ENCODE measurements at regions not wholly inside any gene's neighbourhood (a gene's known extent, or its start where the extent isn't known, plus 50 kb on each side); places are given as distances from the start of the nearest gene placed in this dataset.

- TF ChIP-seq ZNF518A (tag by site-specific recombination; conservative IDR thresholded peaks at IDR 0.05; ENCODE audit: low read depth) (no peak), ZNF639 (tag by site-specific recombination; IDR thresholded peaks at IDR 0.05) (no peak)
These were observed 412.7 kb upstream of the SORCS1 start (continued) for GRCh38 chr10:107577221-107577620.

GRCh38 chr10:107576746-107577145 lies 412.2 kb upstream of the SORCS1 start:
- CTCF ChIA-PET: no interaction called here
- no peaks in the 10 kb centered on the region for H3K36me3 ChIP-seq (ENCODE audit: control insufficient read depth in 2 of 2, insufficient read depth in 1 of 2, low read length in 2 of 2)
- H3K4me1 ChIP-seq (ENCODE audit: control insufficient read depth, insufficient read depth, low read length): no peaks in the 10 kb centered on the region
- POLR2A ChIA-PET: no interaction called here
- H3K9me3 ChIP-seq (ENCODE audit: control insufficient read depth, insufficient read depth, low read depth, low read length): no peaks in the 10 kb centered on the region
- no peak overlapping the region for H3K4me3 ChIP-seq (ENCODE audit: low read depth, low read length)
- no peak overlapping the region for H3K27ac ChIP-seq (ENCODE audit: extremely low read depth, low read depth, low read length)
- TF ChIP-seq, protein P1, sequence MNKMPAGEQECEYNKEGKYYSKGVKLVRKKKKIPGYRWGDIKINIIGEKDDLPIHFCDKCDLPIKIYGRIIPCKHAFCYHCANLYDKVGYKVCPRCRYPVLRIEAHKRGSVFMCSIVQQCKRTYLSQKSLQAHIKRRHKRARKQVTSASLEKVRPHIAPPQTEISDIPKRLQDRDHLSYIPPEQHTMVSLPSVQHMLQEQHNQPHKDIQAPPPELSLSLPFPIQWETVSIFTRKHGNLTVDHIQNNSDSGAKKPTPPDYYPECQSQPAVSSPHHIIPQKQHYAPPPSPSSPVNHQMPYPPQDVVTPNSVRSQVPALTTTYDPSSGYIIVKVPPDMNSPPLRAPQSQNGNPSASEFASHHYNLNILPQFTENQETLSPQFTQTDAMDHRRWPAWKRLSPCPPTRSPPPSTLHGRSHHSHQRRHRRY (tag by site-specific recombination; IDR thresholded peaks at IDR 0.05): no peak
- no peak for TF ChIP-seq KLF1 (tag by site-specific recombination; IDR thresholded peaks at IDR 0.05)
- no peak for TF ChIP-seq ZNF792 (tag by site-specific recombination; IDR thresholded peaks at IDR 0.05)
- no peak for TF ChIP-seq ZNF518A (tag by site-specific recombination; conservative IDR thresholded peaks at IDR 0.05; ENCODE audit: low read depth)
- no peak for TF ChIP-seq GLIS2 (tag by site-specific recombination; IDR thresholded peaks at IDR 0.05)
- TF ChIP-seq ZNF248 (tag by site-specific recombination; IDR thresholded peaks at IDR 0.05): no peak
- TF ChIP-seq HOXA7 (CRISPR knock-in tag; IDR thresholded peaks at IDR 0.05; ENCODE audit: borderline replicate concordance): no peak
- TF ChIP-seq, protein P2, sequence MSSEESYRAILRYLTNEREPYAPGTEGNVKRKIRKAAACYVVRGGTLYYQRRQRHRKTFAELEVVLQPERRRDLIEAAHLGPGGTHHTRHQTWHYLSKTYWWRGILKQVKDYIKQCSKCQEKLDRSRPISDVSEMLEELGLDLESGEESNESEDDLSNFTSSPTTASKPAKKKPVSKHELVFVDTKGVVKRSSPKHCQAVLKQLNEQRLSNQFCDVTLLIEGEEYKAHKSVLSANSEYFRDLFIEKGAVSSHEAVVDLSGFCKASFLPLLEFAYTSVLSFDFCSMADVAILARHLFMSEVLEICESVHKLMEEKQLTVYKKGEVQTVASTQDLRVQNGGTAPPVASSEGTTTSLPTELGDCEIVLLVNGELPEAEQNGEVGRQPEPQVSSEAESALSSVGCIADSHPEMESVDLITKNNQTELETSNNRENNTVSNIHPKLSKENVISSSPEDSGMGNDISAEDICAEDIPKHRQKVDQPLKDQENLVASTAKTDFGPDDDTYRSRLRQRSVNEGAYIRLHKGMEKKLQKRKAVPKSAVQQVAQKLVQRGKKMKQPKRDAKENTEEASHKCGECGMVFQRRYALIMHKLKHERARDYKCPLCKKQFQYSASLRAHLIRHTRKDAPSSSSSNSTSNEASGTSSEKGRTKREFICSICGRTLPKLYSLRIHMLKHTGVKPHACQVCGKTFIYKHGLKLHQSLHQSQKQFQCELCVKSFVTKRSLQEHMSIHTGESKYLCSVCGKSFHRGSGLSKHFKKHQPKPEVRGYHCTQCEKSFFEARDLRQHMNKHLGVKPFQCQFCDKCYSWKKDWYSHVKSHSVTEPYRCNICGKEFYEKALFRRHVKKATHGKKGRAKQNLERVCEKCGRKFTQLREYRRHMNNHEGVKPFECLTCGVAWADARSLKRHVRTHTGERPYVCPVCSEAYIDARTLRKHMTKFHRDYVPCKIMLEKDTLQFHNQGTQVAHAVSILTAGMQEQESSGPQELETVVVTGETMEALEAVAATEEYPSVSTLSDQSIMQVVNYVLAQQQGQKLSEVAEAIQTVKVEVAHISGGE (tag by site-specific recombination; conservative IDR thresholded peaks at IDR 0.05; ENCODE audit: low read depth): no peak
- TF ChIP-seq ZNF2 (tag by site-specific recombination; IDR thresholded peaks at IDR 0.05): no peak
- no peak for TF ChIP-seq ZNF670 (tag by site-specific recombination; IDR thresholded peaks at IDR 0.05; ENCODE audit: low read depth)
- TF ChIP-seq TRIM28 (IDR thresholded peaks at IDR 0.05; ENCODE audit: borderline replicate concordance, low read length): no peak
- no peak for TF ChIP-seq ZNF138 (tag by site-specific recombination; IDR thresholded peaks at IDR 0.05; ENCODE audit: borderline replicate concordance)
